Mucosa of gallbladder (tissue), 1 donor: ENCODE measurements at regions not wholly inside any gene's neighbourhood (a gene's known extent, or its start where the extent isn't known, plus 50 kb on each side); places are given as distances from the start of the nearest gene placed in this dataset.

Experiments used
- DNase-seq: peaks from one replicate; pipeline ENCODE4 v3.0.0-alpha.2; 2020; ENCODE audit warnings: low spot score
- donor health status: DM: no; HTN: no; CAD: no.

- DNase-seq, result no peak
Measured at GRCh38 chr1:5497503-5497902, 494.7 kb downstream of the NPHP4 start.

DNA sequence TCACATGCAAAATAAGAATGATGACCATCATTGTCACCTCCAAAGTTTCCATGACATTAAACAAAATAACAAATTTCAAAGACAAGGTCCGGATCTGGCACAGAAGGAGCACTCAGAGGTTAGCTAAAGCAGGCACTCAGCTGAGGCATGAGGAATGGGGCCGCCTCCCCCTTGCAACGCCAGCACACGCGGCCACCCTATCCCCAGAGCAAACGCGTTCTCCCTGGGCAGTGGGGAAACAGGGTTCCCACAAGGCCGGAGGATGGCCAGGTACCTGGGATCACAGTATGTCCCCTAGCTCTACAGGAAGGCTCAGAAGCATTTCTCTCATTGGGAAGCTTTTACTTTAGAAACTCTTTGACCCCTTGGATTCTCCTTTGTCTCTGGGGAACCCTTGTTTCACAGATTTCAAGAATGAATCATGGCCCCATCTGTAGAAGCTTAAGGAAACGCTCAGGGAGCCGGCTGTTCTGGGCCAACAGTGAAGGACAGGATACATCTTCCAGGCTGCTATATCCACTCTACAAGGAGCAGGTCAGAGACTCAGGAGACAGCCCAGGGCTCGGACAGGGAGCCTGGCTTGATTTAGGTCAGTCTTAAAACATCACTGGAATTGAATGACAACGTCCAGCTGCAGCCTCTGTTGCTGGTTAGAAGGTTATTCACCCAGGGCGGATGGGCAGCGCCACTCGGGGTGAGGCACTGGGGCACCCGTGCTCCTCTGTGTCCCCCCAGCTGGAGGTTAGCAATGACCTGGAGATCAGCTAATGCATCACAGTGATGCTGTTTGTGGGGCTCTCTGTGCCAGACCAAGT, 496.4 kb downstream of the NPHP4 start:
- no peak for DNase-seq

- no peak for DNase-seq
Measured at GRCh38 chr1:5494518-5494917, 497.7 kb downstream of the NPHP4 start.

DNA sequence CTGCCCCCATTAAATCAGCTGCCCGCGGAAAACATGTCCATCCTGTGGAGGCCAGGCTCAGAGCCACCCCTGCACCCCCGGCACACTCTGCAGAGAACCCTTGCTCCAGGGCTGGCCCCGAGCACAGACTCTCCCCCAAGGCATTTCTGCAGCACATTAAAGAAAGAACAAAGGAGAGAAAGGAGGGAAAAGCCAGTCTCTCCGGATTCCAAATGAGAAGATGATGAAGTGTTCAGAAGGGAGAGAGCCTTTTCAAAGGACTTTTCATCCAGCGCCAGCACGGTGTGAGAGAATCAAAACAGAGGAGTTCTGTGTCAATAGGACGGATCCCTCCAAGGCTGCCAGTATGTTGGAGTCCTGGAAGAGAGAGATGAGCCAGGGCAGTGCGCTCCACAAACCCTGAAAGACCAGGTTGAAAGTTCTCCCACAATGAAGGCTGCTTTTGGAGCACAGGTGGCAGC, 498.3 kb downstream of the NPHP4 start:
- no peak for DNase-seq

GRCh38 chr1:5493275-5493674, 498.9 kb downstream of the NPHP4 start:
- DNase-seq, result no peak

DNA sequence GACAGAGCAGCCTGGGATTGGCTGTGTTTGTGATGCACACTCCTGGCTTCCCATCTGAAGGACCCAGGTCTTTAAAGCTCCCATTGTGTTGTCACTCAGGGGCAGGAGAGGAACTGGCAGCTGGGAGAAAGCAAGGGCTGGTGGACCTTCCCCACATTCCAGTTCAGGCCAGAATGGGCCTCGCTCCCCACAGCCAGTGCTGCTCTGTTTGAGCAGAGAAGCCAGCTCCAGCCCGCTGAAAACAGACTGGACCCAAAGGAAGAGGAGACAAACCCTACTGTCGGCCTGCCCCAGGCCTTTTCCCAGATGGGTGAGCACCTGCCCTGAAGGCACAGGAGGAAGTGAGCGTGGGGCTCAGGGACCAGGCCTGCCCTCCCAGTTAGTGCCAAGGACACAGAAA, 499.4 kb downstream of the NPHP4 start:
- no peak for DNase-seq

- no peak for DNase-seq
Measured at GRCh38 chr1:5491207-5491904, 500.9 kb downstream of the NPHP4 start.

GRCh38 chr1:5490635-5491034, 501.6 kb downstream of the NPHP4 start:
- DNase-seq, result no peak

GRCh38 chr1:5488448-5488847, 503.8 kb downstream of the NPHP4 start:
- DNase-seq, result no peak

GRCh38 chr1:5485968-5486696, 506.1 kb downstream of the NPHP4 start:
- no peak for DNase-seq

- no peak for DNase-seq
Measured at GRCh38 chr1:5485436-5485835, 506.8 kb downstream of the NPHP4 start.

- DNase-seq, result no peak
Measured at GRCh38 chr1:5484451-5485165, 507.6 kb downstream of the NPHP4 start.

GRCh38 chr1:5481889-5482288, 510.3 kb downstream of the NPHP4 start:
- DNase-seq, result no peak

DNA sequence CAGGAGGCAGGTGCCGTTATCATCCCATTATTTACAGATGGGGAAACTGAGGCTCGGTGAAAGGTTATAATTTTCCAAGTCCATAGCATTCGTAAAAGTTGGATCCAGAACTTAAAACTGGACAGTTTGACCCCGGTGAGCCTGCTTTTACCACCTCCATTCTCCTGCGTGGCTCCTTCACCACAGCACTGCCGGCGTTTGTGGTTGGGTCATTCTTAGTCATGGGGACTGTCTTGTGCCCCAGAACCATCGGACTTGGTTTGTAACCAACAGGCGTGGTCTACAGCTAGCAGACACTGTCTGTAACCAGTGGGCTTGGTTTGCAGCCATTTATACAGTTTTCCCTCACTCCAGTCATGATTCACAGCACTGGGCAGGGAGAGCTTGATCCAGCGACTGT, 511.3 kb downstream of the NPHP4 start:
- no peak for DNase-seq

GRCh38 chr1:5479876-5480646, 512.2 kb downstream of the NPHP4 start:
- no peak for DNase-seq

GRCh38 chr1:5478961-5479360, 513.3 kb downstream of the NPHP4 start:
- no peak for DNase-seq

GRCh38 chr1:5478156-5478695, 514.0 kb downstream of the NPHP4 start:
- DNase-seq, result no peak

GRCh38 chr1:5477716-5478115, 514.5 kb downstream of the NPHP4 start:
- no peak for DNase-seq

DNA sequence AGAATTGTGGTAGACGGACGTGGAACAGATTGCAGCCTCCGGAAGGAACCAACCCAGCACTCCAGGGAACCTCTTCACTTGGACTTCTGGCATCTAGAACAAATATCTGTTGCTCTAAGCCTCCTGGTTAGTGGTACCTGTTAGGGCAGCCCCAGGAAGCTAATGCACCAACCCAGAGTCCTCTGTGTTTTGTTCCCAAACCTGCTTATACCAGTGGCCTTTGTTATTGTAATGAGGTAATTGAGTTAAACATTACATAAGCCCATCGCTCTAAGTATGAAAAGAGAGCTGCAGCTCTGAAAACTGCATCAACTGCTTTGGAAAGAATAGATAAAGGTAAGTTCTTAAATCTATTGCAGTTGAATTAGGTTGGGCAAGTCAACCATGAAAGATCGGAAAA, 516.7 kb downstream of the NPHP4 start:
- DNase-seq, result no peak

DNA sequence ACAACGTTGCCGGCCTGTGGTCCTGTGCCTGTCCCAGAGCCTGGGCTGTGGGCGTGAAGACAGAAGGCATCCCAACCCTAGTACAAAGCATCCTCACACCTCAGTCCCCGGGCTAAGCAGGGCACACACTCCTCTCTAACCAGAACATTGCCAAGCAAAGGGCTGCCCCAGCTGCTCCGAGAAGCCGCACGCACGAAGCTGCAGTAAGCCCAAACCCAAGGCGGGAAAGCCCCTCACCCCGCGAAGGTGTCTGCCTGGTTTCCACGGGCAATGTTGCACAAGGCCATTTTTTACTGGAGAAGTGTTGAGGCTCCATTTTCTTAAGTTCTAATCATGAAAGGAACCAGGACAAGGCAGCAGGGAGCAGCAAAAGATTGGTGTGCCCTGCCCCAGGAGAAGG, 519.0 kb downstream of the NPHP4 start:
- DNase-seq, result no peak

GRCh38 chr1:5466487-5466886, 525.7 kb downstream of the NPHP4 start:
- no peak for DNase-seq
